ENCODE measurements at regions not wholly inside any gene's neighbourhood (a gene's known extent, or its start where the extent isn't known, plus 50 kb on each side); places are given as distances from the start of the nearest gene placed in this dataset.

DNA sequence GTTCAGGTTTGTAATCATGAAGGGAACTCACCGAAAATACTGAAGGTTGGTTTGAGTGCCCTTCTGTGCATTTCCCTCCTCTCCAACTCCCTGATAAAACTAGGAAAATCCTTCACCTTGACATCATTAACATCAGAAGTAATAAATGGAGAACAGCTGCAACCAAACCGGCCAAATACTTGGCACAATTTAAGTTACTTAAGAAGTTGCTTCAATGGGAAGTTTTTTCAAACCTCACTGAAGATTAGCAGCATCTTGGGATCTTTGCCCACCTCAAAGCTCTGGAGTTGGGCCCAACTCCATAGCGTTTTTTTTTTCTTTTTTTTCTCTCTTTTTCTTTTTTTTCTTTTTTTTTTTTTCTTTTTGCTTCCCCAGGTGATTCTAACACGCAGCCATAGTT, 784.8 kb downstream of the KCNA4 start:
- Histone ChIP-seq H3K27me3 (ENCODE audit: insufficient read depth, poor library complexity, severe bottlenecking) (no peaks in the 10 kb centered on the region), H3K4me3 (replicated peaks; ENCODE audit: insufficient read depth, low read length) (no peak overlapping the region), H3K27ac (replicated peaks) (no peak overlapping the region)
- DNase-seq (ENCODE audit: low read depth in 1 of 2, low spot score in 1 of 2): no peak
- TF ChIP-seq, protein P1, sequence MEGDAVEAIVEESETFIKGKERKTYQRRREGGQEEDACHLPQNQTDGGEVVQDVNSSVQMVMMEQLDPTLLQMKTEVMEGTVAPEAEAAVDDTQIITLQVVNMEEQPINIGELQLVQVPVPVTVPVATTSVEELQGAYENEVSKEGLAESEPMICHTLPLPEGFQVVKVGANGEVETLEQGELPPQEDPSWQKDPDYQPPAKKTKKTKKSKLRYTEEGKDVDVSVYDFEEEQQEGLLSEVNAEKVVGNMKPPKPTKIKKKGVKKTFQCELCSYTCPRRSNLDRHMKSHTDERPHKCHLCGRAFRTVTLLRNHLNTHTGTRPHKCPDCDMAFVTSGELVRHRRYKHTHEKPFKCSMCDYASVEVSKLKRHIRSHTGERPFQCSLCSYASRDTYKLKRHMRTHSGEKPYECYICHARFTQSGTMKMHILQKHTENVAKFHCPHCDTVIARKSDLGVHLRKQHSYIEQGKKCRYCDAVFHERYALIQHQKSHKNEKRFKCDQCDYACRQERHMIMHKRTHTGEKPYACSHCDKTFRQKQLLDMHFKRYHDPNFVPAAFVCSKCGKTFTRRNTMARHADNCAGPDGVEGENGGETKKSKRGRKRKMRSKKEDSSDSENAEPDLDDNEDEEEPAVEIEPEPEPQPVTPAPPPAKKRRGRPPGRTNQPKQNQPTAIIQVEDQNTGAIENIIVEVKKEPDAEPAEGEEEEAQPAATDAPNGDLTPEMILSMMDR (IDR thresholded peaks at IDR 0.05; ENCODE audit: insufficient read depth, low read length): no peak
- TF ChIP-seq, protein P2, sequence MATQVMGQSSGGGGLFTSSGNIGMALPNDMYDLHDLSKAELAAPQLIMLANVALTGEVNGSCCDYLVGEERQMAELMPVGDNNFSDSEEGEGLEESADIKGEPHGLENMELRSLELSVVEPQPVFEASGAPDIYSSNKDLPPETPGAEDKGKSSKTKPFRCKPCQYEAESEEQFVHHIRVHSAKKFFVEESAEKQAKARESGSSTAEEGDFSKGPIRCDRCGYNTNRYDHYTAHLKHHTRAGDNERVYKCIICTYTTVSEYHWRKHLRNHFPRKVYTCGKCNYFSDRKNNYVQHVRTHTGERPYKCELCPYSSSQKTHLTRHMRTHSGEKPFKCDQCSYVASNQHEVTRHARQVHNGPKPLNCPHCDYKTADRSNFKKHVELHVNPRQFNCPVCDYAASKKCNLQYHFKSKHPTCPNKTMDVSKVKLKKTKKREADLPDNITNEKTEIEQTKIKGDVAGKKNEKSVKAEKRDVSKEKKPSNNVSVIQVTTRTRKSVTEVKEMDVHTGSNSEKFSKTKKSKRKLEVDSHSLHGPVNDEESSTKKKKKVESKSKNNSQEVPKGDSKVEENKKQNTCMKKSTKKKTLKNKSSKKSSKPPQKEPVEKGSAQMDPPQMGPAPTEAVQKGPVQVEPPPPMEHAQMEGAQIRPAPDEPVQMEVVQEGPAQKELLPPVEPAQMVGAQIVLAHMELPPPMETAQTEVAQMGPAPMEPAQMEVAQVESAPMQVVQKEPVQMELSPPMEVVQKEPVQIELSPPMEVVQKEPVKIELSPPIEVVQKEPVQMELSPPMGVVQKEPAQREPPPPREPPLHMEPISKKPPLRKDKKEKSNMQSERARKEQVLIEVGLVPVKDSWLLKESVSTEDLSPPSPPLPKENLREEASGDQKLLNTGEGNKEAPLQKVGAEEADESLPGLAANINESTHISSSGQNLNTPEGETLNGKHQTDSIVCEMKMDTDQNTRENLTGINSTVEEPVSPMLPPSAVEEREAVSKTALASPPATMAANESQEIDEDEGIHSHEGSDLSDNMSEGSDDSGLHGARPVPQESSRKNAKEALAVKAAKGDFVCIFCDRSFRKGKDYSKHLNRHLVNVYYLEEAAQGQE (IDR thresholded peaks at IDR 0.05; ENCODE audit: insufficient replicate concordance, low read depth): no peak
- TF ChIP-seq SPI1 (IDR thresholded peaks at IDR 0.05; ENCODE audit: borderline replicate concordance, low read depth): no peak
- TF ChIP-seq POLR2AphosphoS5 (IDR thresholded peaks at IDR 0.05; ENCODE audit: low read depth): no peak
- TF ChIP-seq GABPA (IDR thresholded peaks at IDR 0.05; ENCODE audit: low read depth): no peak

DNA sequence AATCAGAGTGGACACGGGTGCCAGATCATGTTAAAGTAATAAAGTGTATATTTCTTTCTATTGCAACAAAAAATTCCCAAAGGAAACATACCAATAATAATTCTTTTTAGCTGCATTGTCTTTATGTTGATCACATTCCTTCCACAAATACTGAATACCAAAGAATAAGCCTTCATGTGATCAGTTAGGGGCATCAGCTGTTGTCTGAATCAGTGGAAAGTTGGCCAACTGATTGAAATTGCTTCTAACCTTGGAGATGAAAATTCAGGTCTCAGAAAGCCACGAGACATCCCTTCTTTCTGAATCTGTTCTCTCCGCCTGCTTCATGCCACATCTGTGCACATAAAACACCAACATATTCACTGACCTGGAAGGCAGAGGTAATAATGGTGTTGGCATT, 785.2 kb downstream of the KCNA4 start:
- Histone ChIP-seq H3K27ac (replicated peaks) (no peak overlapping the region), H3K27me3 (ENCODE audit: insufficient read depth, poor library complexity, severe bottlenecking) (no peaks in the 10 kb centered on the region), H3K4me3 (replicated peaks; ENCODE audit: insufficient read depth, low read length) (no peak overlapping the region)
- DNase-seq (ENCODE audit: low read depth in 1 of 2, low spot score in 1 of 2): no peak
- TF ChIP-seq, protein P1 (IDR thresholded peaks at IDR 0.05; ENCODE audit: insufficient read depth, low read length): no peak
- TF ChIP-seq, protein P2 (IDR thresholded peaks at IDR 0.05; ENCODE audit: insufficient replicate concordance, low read depth): no peak
- TF ChIP-seq GABPA (IDR thresholded peaks at IDR 0.05; ENCODE audit: low read depth) (no peak), POLR2AphosphoS5 (IDR thresholded peaks at IDR 0.05; ENCODE audit: low read depth) (no peak), SPI1 (IDR thresholded peaks at IDR 0.05; ENCODE audit: borderline replicate concordance, low read depth) (no peak)

DNA sequence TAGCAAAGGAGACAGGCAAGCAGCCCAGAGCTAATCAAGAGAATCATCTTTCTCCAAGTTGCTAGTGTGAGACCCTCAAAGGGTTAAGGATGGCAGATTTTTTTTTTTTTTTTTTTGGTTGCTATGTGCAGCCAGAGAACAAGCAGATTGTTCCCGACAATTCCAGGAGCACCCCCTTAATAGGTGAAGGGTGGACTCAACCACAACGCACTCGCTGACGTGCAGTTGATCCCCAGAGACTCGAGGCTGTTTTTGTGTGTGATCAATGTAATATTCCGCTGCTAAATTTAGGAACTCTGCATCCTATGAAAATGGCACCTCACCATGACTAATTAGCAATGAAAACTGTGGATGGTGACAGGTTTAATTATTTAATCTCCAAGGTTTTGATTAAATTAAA, 789.0 kb downstream of the KCNA4 start:
- H3K27ac ChIP-seq (replicated peaks): no peak overlapping the region
- H3K27me3 ChIP-seq (ENCODE audit: insufficient read depth, poor library complexity, severe bottlenecking): no peaks in the 10 kb centered on the region
- no peak overlapping the region for H3K4me3 ChIP-seq (replicated peaks; ENCODE audit: insufficient read depth, low read length)
- TF ChIP-seq GABPA (IDR thresholded peaks at IDR 0.05; ENCODE audit: low read depth): no peak
- TF ChIP-seq, protein P2 (IDR thresholded peaks at IDR 0.05; ENCODE audit: insufficient replicate concordance, low read depth): no peak
- DNase-seq (ENCODE audit: low read depth in 1 of 2, low spot score in 1 of 2): no peak

Data from HL-60 (cell line).